Stimulated activated CD8-positive, alpha-beta memory T cell treated with anti-CD3 and anti-CD28 coated beads, Interleukin-4, amount 100 ng/mL, for 48 hours (primary cell): ENCODE measurements at regions not wholly inside any gene's neighbourhood (a gene's known extent, or its start where the extent isn't known, plus 50 kb on each side); places are given as distances from the start of the nearest gene placed in this dataset.
A peak's percentile ranks its signal among the peaks of the same experiment; 100 is the strongest.
"Not testable (repeated sequence)": the region's sequence is repeated elsewhere in the genome, so short reads cannot be mapped to it uniquely, and the experiment has no call there.

Experiments
- DNase-seq: peaks from one replicate; pipeline ENCODE4 v3.0.0-alpha.2; 2020

GRCh38 chr6:166718516-166718915 is 91.5 kb upstream of the RPS6KA2 start:
- no peak for DNase-seq

- DNase-seq, result no peak
Observed at GRCh38 chr6:166716910-166717617, 90.0 kb upstream of the RPS6KA2 start.

- no peak for DNase-seq
Observed at GRCh38 chr6:166715992-166716391, 88.9 kb upstream of the RPS6KA2 start.

- no peak for DNase-seq
Observed at GRCh38 chr6:166715065-166715464, 88.0 kb upstream of the RPS6KA2 start.

GRCh38 chr6:166714581-166714980 is 87.5 kb upstream of the RPS6KA2 start:
- no peak for DNase-seq

- no peak for DNase-seq
Observed at GRCh38 chr6:166714187-166714510, 87.1 kb upstream of the RPS6KA2 start.

GRCh38 chr6:166713434-166714186 is 86.6 kb upstream of the RPS6KA2 start:
- DNase-seq, result no peak

- DNase-seq, result no peak
Observed at GRCh38 chr6:166712286-166713228, 85.5 kb upstream of the RPS6KA2 start.

GRCh38 chr6:166710084-166710483 is 83.0 kb upstream of the RPS6KA2 start:
- DNase-seq, result no peak

GRCh38 chr6:166708460-166708859 is 81.4 kb upstream of the RPS6KA2 start:
- no peak for DNase-seq

- DNase-seq, result peak; percentile 33
Observed at GRCh38 chr6:166707045-166707444, 80.0 kb upstream of the RPS6KA2 start.

GRCh38 chr6:166705069-166705468 is 78.0 kb upstream of the RPS6KA2 start:
- no peak for DNase-seq

- no peak for DNase-seq
Observed at GRCh38 chr6:166704171-166704570, 77.1 kb upstream of the RPS6KA2 start.

- no peak for DNase-seq
Observed at GRCh38 chr6:166703149-166703710, 76.2 kb upstream of the RPS6KA2 start.

- DNase-seq, result not testable (repeated sequence)
Observed at GRCh38 chr6:166701424-166701823, 74.4 kb upstream of the RPS6KA2 start.

- DNase-seq, result not testable (repeated sequence)
Observed at GRCh38 chr6:166700871-166701270, 73.8 kb upstream of the RPS6KA2 start.

GRCh38 chr6:166697113-166697512 is 70.1 kb upstream of the RPS6KA2 start:
- DNase-seq, result no peak

GRCh38 chr6:166693880-166694279 is 66.8 kb upstream of the RPS6KA2 start:
- DNase-seq, result no peak

- no peak for DNase-seq
Observed at GRCh38 chr6:166692723-166693302, 65.8 kb upstream of the RPS6KA2 start.

- DNase-seq, result no peak
Observed at GRCh38 chr6:166691746-166692145, 64.7 kb upstream of the RPS6KA2 start.

- no peak for DNase-seq
Observed at GRCh38 chr6:166691199-166691598, 64.1 kb upstream of the RPS6KA2 start.

- no peak for DNase-seq
Observed at GRCh38 chr6:166689687-166690086, 62.6 kb upstream of the RPS6KA2 start.

- no peak for DNase-seq
Observed at GRCh38 chr6:166688901-166689300, 61.9 kb upstream of the RPS6KA2 start.
